ENCODE measurements at regions not wholly inside any gene's neighbourhood (a gene's known extent, or its start where the extent isn't known, plus 50 kb on each side); places are given as distances from the start of the nearest gene placed in this dataset.

DNA sequence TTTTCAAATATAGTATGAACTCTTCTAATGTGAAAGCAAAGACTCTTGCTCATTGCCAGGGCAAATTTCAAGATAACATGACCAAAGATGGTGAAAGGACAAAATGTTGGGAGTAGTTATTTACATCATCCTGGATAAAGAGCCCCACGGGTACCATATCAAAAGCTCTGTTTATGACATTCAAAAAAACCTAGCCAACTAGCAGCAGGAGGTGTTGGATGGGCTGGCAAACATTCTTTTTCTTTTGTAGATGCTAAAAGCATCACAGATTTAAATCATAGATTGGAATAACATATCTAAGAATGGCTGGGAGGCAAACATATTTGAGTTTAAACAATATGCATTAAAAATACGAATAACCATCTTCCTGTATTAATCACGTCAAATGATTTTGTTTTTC, 153.5 kb downstream of the ICOS start:
- H3K4me3 ChIP-seq, result no peak overlapping the region
- TF ChIP-seq POLR2A (IDR thresholded peaks at IDR 0.05), result no peak
- TF ChIP-seq, protein P1, sequence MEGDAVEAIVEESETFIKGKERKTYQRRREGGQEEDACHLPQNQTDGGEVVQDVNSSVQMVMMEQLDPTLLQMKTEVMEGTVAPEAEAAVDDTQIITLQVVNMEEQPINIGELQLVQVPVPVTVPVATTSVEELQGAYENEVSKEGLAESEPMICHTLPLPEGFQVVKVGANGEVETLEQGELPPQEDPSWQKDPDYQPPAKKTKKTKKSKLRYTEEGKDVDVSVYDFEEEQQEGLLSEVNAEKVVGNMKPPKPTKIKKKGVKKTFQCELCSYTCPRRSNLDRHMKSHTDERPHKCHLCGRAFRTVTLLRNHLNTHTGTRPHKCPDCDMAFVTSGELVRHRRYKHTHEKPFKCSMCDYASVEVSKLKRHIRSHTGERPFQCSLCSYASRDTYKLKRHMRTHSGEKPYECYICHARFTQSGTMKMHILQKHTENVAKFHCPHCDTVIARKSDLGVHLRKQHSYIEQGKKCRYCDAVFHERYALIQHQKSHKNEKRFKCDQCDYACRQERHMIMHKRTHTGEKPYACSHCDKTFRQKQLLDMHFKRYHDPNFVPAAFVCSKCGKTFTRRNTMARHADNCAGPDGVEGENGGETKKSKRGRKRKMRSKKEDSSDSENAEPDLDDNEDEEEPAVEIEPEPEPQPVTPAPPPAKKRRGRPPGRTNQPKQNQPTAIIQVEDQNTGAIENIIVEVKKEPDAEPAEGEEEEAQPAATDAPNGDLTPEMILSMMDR (IDR thresholded peaks at IDR 0.05), result no peak
- no peaks in the 10 kb centered on the region for H3K4me1 ChIP-seq
- H3K36me3 ChIP-seq, result no peaks in the 10 kb centered on the region
- no peaks in the 10 kb centered on the region for H3K27me3 ChIP-seq
- H3K9me3 ChIP-seq, result peaks cover 0 to 5% of the 10 kb centered on the region in 2 donors
- intact Hi-C loops (cut with DNase I; ENCODE audit: low total_unique reads), result no loop called here
- DNase-seq, result no peak
- H3K27ac ChIP-seq, result peak overlapping the region in 1 of 2 donors; percentile 66

DNA sequence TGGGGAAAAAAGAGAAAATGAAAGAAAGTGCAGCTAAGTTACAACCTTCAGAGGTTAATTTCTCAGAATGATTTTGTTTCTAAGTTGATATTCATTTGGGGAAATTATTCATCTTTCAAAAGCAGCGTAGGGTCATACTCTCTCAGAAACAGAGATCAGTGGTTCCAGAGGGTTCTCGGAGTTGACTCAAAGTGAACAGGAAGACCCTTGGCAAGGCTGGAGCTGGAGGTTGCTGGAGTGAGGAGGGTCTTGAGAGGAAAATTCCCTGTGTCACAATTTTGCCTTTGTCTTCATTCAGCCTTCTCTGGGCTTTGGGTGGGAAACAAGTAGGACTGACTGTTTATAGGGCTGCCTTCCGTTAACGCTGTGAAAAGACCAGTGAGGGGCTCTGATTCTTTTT, 168.2 kb downstream of the ICOS start:
- Histone ChIP-seq H3K27ac (peak overlapping the region in 1 of 2 donors; percentile 74), H3K9me3 (no peaks in the 10 kb centered on the region), H3K27me3 (no peaks in the 10 kb centered on the region), H3K4me3 (no peak overlapping the region), H3K36me3 (no peaks in the 10 kb centered on the region), H3K4me1 (no peaks in the 10 kb centered on the region)
- no peak for DNase-seq
- TF ChIP-seq POLR2A (IDR thresholded peaks at IDR 0.05), result no peak
- TF ChIP-seq, protein P1 (IDR thresholded peaks at IDR 0.05), result no peak
- intact Hi-C loops (cut with DNase I; ENCODE audit: low total_unique reads), result no loop called here

DNA sequence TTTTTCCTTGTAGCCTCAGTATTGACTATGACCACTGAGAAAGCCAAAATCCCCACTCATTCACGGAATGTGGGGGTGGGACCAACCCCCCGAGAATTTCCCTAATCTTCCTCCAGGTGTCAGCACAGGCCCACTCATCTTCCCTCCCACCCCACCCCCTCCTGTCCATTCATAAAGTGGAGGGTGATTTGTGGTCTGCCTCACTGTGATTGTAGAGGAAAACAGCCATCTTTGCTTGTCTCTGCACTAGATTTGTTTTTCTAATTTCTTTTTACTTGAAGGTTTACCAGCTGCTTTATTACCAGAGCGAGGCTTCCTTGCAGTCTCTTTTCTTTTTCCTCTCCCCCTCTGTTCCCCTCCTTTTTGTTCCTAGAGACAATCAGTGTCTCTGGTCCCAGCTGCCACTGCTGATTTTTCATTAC, 171.8 kb downstream of the ICOS start:
- no peak for TF ChIP-seq POLR2A (IDR thresholded peaks at IDR 0.05)
- TF ChIP-seq, protein P1 (IDR thresholded peaks at IDR 0.05), result peak; percentile 42 to 78 (median 69)
- DNase-seq, result peak; percentile 35 to 51
- no peaks in the 10 kb centered on the region for H3K9me3 ChIP-seq
- intact Hi-C loops (cut with DNase I; ENCODE audit: low total_unique reads), result no loop called here
- H3K4me3 ChIP-seq, result no peak overlapping the region
- H3K36me3 ChIP-seq, result no peaks in the 10 kb centered on the region
- no peaks in the 10 kb centered on the region for H3K27me3 ChIP-seq
- peak overlapping the region; percentile 78 to 83 for H3K27ac ChIP-seq
- peaks cover 0 to 8% of the 10 kb centered on the region in 2 donors for H3K4me1 ChIP-seq

GRCh38 chr2:204108781-204109295, 172.3 kb downstream of the ICOS start:
- intact Hi-C loops (cut with DNase I; ENCODE audit: low total_unique reads), result no loop called here
- H3K36me3 ChIP-seq, result no peaks in the 10 kb centered on the region
- no peak overlapping the region for H3K4me3 ChIP-seq
- TF ChIP-seq, protein P1 (IDR thresholded peaks at IDR 0.05), result no peak
- no peak for TF ChIP-seq POLR2A (IDR thresholded peaks at IDR 0.05)
- no peaks in the 10 kb centered on the region for H3K9me3 ChIP-seq
- peaks cover 0 to 8% of the 10 kb centered on the region in 2 donors for H3K4me1 ChIP-seq
- peak overlapping the region; percentile 78 to 83 for H3K27ac ChIP-seq
- DNase-seq, result no peak
- no peaks in the 10 kb centered on the region for H3K27me3 ChIP-seq

DNA sequence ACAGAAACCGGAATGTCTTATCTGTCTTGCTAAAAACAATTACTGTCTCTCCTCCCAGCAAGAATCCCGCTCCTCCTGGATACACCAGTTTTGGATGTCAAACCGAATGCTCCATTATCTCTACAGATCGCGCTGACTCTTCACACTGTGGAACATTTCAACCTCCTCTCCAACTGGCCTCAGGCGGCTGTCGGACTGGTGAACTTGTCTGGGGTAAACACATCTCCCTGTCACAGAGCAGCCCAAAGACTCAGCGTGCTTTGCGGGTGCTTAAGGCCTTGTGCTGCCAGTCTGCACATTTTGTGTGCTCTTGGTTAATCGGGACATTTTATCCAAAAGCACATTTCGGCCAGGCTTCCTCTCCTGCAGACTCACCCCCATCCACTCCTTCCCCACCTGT, 173.1 kb downstream of the ICOS start:
- DNase-seq, result peak; percentile 31 to 46
- H3K27ac ChIP-seq, result peak overlapping the region; percentile 78 to 83
- H3K9me3 ChIP-seq, result no peaks in the 10 kb centered on the region
- peaks cover 0 to 8% of the 10 kb centered on the region in 2 donors for H3K4me1 ChIP-seq
- H3K36me3 ChIP-seq, result no peaks in the 10 kb centered on the region
- TF ChIP-seq, protein P1 (IDR thresholded peaks at IDR 0.05), result no peak
- TF ChIP-seq POLR2A (IDR thresholded peaks at IDR 0.05), result no peak
- intact Hi-C loops (cut with DNase I; ENCODE audit: low total_unique reads), result no loop called here
- H3K4me3 ChIP-seq, result no peak overlapping the region
- no peaks in the 10 kb centered on the region for H3K27me3 ChIP-seq

Measured in uterus (tissue), 3 donors.